ENCODE measurements at regions not wholly inside any gene's neighbourhood (a gene's known extent, or its start where the extent isn't known, plus 50 kb on each side); places are given as distances from the start of the nearest gene placed in this dataset.

DNA sequence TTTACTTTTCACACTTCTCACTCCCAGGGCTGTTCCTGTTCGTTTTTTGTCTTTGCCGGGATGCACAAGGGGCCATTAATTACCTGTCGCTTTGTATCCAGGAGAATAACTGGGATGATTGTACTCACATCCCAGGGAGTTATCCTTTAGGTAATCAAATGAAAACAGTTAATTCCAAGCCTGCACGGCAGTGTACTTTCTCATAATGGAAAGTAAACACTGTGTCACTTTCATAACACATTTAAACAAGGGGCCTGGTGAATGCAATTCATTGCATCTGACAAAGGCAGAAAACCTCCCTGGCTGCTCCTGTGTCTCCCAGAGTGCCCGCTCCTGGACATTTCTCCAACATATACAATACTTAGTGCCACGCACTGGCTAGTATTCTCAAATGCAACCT is 138.7 kb upstream of the CELF2 start:
- DNase-seq (ENCODE audit: low read depth) = no peak
- TF ChIP-seq, protein P1, sequence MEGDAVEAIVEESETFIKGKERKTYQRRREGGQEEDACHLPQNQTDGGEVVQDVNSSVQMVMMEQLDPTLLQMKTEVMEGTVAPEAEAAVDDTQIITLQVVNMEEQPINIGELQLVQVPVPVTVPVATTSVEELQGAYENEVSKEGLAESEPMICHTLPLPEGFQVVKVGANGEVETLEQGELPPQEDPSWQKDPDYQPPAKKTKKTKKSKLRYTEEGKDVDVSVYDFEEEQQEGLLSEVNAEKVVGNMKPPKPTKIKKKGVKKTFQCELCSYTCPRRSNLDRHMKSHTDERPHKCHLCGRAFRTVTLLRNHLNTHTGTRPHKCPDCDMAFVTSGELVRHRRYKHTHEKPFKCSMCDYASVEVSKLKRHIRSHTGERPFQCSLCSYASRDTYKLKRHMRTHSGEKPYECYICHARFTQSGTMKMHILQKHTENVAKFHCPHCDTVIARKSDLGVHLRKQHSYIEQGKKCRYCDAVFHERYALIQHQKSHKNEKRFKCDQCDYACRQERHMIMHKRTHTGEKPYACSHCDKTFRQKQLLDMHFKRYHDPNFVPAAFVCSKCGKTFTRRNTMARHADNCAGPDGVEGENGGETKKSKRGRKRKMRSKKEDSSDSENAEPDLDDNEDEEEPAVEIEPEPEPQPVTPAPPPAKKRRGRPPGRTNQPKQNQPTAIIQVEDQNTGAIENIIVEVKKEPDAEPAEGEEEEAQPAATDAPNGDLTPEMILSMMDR (conservative IDR thresholded peaks at IDR 0.05; ENCODE audit: low read length) = no peak
- H3K4me3 ChIP-seq (ENCODE audit: low read length) = no peak overlapping the region

DNA sequence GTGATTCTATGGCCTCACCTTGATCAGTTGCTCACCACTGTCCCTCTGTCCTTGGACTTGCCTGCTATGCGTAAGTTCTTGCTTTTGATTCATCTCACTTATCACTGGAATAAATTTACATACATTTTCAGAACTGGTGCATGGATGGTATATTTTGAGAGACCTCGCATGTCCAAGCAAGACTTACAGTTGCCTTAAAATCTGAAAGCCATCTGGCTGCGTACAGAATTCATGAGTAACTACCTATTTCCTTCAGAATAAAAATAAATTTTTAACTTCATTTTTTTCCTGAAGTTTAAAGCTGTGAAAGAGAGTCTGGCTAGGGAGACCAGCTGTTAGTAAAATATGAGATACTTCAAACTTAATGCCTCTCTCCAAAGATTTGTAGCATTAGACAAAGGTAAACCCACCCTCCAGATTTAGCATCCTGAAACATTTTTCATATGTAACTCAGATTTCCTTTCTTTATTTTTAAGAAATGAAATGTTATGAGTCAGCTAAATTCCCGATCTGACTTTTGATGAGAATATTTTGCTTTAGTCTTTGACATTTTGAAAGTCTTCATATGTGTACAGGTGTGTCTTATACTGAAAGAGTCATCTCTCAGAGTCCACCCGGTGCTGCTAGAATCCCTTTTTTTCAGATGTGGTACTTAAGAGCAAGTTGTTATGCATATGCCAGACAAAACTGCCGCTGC is 136.4 kb upstream of the CELF2 start:
- no peak for DNase-seq (ENCODE audit: low read depth)
- H3K4me3 ChIP-seq (ENCODE audit: low read length) = no peak overlapping the region
- TF ChIP-seq, protein P1 (conservative IDR thresholded peaks at IDR 0.05; ENCODE audit: low read length) = no peak

DNA sequence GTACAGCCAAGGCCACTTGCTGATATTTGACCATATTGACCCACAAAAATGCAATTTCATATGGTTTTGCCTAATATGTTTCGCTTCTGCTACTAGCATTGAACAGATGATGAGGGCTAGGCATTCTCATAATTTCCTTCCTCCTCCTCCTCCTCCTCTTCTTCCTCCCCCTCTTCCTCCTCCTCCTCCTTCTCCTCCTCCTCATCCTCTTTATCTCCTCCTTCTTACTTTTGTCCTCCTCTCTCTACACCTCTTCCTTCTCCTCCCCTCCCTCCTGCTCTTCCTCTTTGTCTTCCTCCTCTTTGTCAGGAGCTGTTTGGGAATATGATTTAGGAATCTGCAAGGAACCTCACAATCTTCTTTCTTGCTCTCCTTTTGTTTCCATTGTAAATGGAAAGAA is 133.9 kb upstream of the CELF2 start:
- no peak overlapping the region for H3K4me3 ChIP-seq (ENCODE audit: low read length)
- TF ChIP-seq, protein P1 (conservative IDR thresholded peaks at IDR 0.05; ENCODE audit: low read length) = no peak
- DNase-seq (ENCODE audit: low read depth) = no peak

DNA sequence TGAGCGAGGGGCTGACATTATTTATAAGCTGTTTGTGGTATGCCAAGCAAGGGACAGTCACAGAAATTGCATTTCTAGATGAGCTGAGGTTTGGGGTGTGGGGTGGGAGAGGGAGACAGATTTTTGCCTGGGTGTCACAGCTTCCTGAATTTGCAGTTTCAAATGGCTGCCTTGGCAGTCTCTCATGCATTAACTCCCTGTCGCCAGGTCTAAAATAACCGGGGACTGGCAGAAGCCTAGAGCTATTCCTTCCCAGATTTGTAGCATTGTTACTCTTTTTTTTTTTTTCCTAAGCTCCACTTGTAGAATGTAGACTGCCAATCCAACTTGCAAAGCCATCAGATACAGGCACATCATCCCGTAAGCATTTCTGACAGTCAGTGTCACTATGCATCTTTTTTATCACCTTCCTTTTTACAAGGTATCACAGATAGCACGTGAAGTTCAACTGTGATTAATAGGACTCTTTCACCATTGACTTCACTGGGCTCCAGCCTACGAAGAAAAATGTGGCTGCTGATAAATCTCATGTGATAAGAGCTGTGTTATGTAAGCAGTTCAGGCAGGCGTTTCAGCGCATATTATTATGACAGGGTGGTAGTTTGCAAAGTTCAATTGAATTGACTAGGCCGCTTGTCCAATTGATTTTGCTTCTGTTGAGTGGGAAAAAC is 130.7 kb upstream of the CELF2 start:
- no peak overlapping the region for H3K4me3 ChIP-seq (ENCODE audit: low read length)
- no peak for DNase-seq (ENCODE audit: low read depth)
- TF ChIP-seq, protein P1 (conservative IDR thresholded peaks at IDR 0.05; ENCODE audit: low read length) = no peak

DNA sequence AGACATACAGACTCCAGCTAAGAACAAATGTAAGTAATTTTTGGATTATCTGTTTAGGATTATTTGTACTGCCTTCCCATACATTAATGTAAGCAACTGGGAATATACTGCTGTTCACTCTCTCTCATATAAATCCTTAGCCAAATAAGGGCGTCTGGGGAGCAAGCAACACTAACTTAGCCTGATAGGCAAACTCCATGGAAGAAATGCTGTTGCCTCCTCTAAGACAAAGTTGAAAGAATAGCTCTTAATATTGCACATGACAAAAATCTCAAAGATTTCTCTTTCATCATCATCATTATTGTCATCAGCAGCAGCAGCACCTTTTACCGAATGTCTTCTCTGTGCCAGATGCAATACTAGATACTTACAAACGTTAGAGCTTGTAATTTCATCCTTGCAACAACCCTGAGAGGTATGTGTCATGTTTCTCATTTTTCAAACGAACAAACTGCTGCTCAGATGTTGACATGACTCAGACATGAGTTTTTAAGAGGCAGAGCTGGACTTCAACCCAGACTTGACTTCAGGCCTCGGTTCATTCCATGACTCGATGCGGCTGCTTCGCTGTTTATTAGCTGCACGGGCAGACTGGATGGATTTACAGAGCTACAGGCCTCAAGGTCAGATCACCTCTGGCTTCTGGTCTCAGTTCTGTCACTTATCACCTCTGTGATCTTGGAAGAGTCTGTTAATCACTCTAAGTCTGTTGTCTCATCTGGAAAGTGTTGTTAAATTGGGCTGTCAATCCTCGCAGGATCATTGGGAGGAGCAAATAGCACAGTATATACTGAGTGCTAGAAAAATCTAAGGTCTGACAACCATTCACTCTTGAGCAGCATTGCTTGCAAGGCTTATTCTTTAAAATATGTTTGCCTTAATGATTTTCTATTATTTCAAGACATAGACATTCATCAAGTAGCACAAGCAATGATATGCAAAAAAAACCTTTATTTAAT is 126.3 kb upstream of the CELF2 start:
- DNase-seq (ENCODE audit: low read depth) = peak; percentile 74
- H3K4me3 ChIP-seq (ENCODE audit: low read length) = no peak overlapping the region
- TF ChIP-seq, protein P1 (conservative IDR thresholded peaks at IDR 0.05; ENCODE audit: low read length) = no peak

DNA sequence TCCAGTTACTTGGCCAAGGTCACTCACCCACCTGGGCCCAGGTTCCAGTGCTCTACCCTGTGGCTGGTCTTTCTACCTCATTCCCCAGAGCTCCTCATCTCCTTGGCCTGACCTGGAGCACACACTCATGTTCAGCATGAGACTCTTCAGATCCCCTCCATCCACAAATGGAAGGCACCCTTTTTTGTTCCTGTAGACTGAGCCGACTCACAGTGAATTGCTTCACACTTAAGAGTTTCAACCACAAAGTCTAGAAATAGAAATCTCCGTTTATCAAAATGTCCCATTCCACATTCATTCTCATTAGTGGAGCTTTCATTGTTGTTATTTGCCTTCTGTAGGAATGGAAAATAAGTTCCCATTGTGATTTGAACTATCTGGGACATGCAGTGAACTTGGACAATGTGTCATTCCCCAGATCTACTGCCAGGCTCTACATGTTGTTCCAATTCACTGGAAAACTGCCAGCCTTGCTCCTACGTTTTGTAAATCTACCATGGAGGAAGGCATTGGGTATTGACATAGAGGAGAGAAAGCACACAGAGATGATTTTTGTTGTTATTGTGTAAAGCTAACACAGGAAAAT is 125.3 kb upstream of the CELF2 start:
- DNase-seq (ENCODE audit: low read depth) = peak; percentile 54
- H3K4me3 ChIP-seq (ENCODE audit: low read length) = no peak overlapping the region
- TF ChIP-seq, protein P1 (conservative IDR thresholded peaks at IDR 0.05; ENCODE audit: low read length) = no peak

Data from AG10803 (cell line).